ENCODE measurements at regions not wholly inside any gene's neighbourhood (a gene's known extent, or its start where the extent isn't known, plus 50 kb on each side); places are given as distances from the start of the nearest gene placed in this dataset.

DNA sequence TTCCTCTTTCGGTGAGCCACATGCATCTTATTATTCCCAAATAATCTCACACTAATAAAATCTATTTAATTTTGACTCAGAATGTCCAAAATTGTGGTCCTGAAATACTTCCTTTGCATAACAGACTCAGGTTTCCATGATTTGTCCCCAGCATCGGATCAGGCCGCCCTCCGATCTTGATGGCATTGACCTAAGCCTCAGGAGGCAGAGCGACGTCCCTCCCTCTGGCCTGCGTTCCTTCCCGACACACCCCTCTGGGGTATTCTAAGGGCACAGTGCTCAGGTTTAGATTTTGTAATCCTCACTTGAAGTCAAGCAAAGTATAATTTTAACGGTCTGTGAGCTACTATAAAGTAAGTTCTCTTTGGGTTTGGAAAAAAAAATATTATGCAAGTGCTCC is 857.7 kb downstream of the GALR1 start:
- H3K27ac ChIP-seq: no peak overlapping the region
- H3K27me3 ChIP-seq: no peaks in the 10 kb centered on the region
- TF ChIP-seq, protein P1, sequence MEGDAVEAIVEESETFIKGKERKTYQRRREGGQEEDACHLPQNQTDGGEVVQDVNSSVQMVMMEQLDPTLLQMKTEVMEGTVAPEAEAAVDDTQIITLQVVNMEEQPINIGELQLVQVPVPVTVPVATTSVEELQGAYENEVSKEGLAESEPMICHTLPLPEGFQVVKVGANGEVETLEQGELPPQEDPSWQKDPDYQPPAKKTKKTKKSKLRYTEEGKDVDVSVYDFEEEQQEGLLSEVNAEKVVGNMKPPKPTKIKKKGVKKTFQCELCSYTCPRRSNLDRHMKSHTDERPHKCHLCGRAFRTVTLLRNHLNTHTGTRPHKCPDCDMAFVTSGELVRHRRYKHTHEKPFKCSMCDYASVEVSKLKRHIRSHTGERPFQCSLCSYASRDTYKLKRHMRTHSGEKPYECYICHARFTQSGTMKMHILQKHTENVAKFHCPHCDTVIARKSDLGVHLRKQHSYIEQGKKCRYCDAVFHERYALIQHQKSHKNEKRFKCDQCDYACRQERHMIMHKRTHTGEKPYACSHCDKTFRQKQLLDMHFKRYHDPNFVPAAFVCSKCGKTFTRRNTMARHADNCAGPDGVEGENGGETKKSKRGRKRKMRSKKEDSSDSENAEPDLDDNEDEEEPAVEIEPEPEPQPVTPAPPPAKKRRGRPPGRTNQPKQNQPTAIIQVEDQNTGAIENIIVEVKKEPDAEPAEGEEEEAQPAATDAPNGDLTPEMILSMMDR (IDR thresholded peaks at IDR 0.05): no peak
- TF ChIP-seq POLR2AphosphoS5 (IDR thresholded peaks at IDR 0.05) (no peak), EP300 (IDR thresholded peaks at IDR 0.05) (no peak), POLR2A (IDR thresholded peaks at IDR 0.05) (no peak)
- 71 to 83% (median 79%) methylated on average over 9 of the region's 9 CpGs for WGBS, 5 donors
- H3K4me3 ChIP-seq: no peak overlapping the region
- no peaks in the 10 kb centered on the region for H3K4me1 ChIP-seq
- no peak for DNase-seq
- no peaks in the 10 kb centered on the region for H3K36me3 ChIP-seq
- intact Hi-C loops (cut with DNase I; ENCODE audit: low total_unique reads): no loop called here
- H3K9me3 ChIP-seq: peaks cover 0 to 5% (median under 1%) of the 10 kb centered on the region in 4 donors

DNA sequence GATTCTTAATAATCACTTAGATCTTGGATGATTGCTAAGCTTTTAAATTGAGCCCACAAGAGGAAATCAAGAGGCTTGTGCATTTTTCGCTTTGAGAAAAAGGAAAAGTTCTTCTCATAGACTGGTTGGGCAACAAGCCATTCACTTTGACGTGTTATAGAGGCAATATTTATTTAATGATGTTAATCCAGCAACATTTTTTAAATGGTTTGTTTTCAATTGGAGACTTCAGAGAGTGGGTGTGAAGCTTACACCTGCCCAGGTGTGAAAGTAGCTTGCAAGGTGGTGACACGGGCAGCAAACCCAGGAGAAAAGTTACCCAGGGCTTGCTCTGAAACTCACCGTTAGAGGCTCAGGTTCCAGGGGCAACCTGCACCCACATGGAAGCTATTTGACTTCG is 858.9 kb downstream of the GALR1 start:
- intact Hi-C loops (cut with DNase I; ENCODE audit: low total_unique reads): no loop called here
- Histone ChIP-seq H3K36me3 (no peaks in the 10 kb centered on the region), H3K9me3 (peaks cover 0 to 5% (median 0%) of the 10 kb centered on the region in 4 donors), H3K27me3 (no peaks in the 10 kb centered on the region), H3K27ac (no peak overlapping the region), H3K4me3 (no peak overlapping the region), H3K4me1 (no peaks in the 10 kb centered on the region)
- TF ChIP-seq POLR2AphosphoS5 (IDR thresholded peaks at IDR 0.05): no peak
- WGBS, 5 donors: 36 to 54% (median 40%) methylated on average over 5 of the region's 5 CpGs
- no peak for DNase-seq

DNA sequence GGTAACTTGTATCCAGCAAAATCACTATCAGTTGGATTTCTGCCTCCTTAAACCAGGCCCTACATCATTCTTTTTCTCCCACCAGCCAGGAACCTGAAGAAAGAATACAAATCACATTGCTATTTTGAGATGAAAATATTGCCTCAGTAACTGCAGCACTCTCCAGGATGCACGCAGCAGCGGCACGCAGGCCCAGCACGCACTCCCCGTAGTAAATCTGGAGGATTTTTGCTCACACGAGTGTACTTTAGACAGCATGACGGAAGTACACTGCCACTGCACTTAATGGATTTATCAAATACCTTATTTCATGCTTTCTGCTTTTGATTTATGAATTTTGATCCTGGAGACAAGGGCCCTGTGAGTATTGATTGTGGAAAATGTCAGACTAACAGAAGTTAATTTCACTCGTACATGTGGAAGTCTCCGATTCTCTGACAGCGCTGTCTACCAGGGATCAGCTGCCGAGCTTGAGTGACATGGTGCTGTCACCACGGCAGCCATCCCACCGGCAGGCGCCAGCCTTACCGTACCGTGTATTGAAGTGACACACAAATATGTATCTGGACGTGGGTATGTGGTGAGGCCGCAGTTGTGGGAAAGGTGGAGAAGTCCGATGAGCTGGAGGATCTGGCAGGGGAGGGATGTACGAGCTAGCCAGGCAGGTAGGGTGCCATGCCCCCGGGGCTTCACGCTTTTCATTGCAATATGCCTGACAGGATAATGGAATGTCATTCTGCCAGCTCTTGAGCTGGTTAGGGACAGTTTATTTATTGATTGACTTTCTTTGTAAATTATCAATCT is 863.7 kb downstream of the GALR1 start:
- Histone ChIP-seq H3K27ac (no peak overlapping the region), H3K27me3 (no peaks in the 10 kb centered on the region), H3K4me1 (no peaks in the 10 kb centered on the region), H3K4me3 (no peak overlapping the region), H3K9me3 (peaks cover 0 to 9% (median 3%) of the 10 kb centered on the region in 4 donors), H3K36me3 (no peaks in the 10 kb centered on the region)
- intact Hi-C loops (cut with DNase I; ENCODE audit: low total_unique reads): no loop called here
- DNase-seq: no peak
- TF ChIP-seq POLR2A (IDR thresholded peaks at IDR 0.05) (no peak), EP300 (IDR thresholded peaks at IDR 0.05) (no peak), POLR2AphosphoS5 (IDR thresholded peaks at IDR 0.05) (no peak)
- TF ChIP-seq, protein P1 (IDR thresholded peaks at IDR 0.05): no peak
- 87 to 92% (median 91%) methylated on average over 22 of the region's 22 CpGs for WGBS, 5 donors

DNA sequence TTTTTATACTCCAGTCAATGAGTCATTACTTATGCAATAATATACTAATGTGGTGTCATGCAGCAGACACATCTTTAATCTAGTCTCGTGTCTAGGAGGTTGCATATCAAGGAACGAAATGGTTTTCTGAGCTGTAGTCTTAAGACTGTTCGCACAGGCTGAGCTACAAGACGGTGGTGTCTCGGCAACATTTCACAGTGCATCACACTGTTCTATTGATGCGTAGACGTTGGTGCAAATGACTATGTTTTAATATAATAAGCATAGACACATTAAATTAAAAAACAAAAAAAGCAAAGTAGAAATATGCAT is 864.2 kb downstream of the GALR1 start:
- Histone ChIP-seq H3K4me1 (no peaks in the 10 kb centered on the region), H3K9me3 (peaks cover 0 to 9% (median 3%) of the 10 kb centered on the region in 4 donors), H3K27me3 (no peaks in the 10 kb centered on the region), H3K4me3 (no peak overlapping the region), H3K27ac (no peak overlapping the region), H3K36me3 (no peaks in the 10 kb centered on the region)
- intact Hi-C loops (cut with DNase I; ENCODE audit: low total_unique reads): no loop called here
- no peak for DNase-seq
- TF ChIP-seq, protein P1 (IDR thresholded peaks at IDR 0.05): no peak
- 87 to 89% (median 87%) methylated on average over 7 of the region's 7 CpGs for WGBS, 5 donors

DNA sequence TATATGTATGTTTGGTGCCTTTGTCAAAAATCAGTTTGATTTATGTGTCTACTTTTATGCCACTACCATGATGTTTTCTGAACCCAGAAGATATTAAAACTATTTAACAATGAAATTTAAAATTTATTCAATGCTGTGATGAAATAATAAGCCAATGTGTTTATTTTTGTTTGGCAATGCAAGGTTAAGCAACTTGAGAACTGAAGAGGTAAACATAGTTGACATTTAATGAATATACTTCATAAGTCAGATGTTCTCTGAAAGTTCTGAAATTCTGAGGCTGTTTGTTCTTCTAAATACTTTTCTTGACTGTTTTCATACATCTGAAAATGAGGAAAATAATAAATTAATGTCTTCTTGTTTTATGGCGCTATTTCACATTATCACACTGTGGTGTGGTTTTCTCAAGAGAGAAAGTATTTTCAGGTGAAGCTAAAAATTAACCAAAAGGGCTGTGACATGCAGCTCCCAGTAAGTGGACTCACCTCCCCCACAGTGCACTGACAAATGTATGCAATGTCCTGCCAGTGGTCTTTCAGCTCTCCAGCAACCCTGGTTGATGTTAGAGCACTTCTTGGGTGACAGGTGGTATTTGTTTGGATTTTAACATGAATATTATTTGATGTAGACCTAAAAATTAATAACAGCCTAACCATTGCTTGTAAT is 863.6 kb upstream of the SALL3 start:
- H3K27me3 ChIP-seq: no peaks in the 10 kb centered on the region
- no peak overlapping the region for H3K4me3 ChIP-seq
- no peak for DNase-seq
- 66 to 89% (median 83%) methylated on average over 1 of the region's 1 CpG for WGBS, 5 donors
- TF ChIP-seq POLR2AphosphoS5 (IDR thresholded peaks at IDR 0.05) (no peak), EP300 (IDR thresholded peaks at IDR 0.05) (no peak), POLR2A (IDR thresholded peaks at IDR 0.05) (no peak)
- TF ChIP-seq, protein P1 (IDR thresholded peaks at IDR 0.05): no peak
- no peaks in the 10 kb centered on the region for H3K4me1 ChIP-seq
- no peak overlapping the region for H3K27ac ChIP-seq
- intact Hi-C loops (cut with DNase I; ENCODE audit: low total_unique reads): no loop called here
- no peaks in the 10 kb centered on the region for H3K36me3 ChIP-seq
- H3K9me3 ChIP-seq: peaks cover 0 to 24% (median 8%) of the 10 kb centered on the region in 4 donors
